Hepatocyte (in vitro differentiated cells): ENCODE measurements at regions not wholly inside any gene's neighbourhood (a gene's known extent, or its start where the extent isn't known, plus 50 kb on each side); places are given as distances from the start of the nearest gene placed in this dataset.

Experiments
- DNase-seq: peaks from one replicate; pipeline ENCODE4 v3.0.0-alpha.2; 2016; ENCODE audit warnings: low spot score
- H2AFZ ChIP-seq: fragments of 200-600 bp; sonication (generic); 2 replicates; pipeline ENCODE4 v1.6.0; 2016; ENCODE audit warnings: antibody characterized with exemption, mild to moderate bottlenecking
- H3K27ac ChIP-seq: fragments of 200-600 bp; sonication (generic); 2 replicates; pipeline ENCODE4 v1.5.1; 2016; ENCODE audit warnings: mild to moderate bottlenecking
- H3K27me3 ChIP-seq: fragments of 200-600 bp; sonication (generic); 2 replicates; pipeline ENCODE4 v1.6.1; 2016
- H3K36me3 ChIP-seq: fragments of 200-600 bp; sonication (generic); replicated peaks from 2 replicates; pipeline ENCODE4 v1.5.1; 2016; ENCODE audit warnings: low read depth; ENCODE audit not compliant: insufficient read depth
- H3K4me1 ChIP-seq: fragments of 200-600 bp; sonication (generic); 2 replicates; pipeline ENCODE4 v1.5.1; 2016; ENCODE audit warnings: mild to moderate bottlenecking, moderate library complexity; ENCODE audit not compliant: insufficient read depth
- H3K4me2 ChIP-seq: fragments of 200-600 bp; sonication (generic); 2 replicates; pipeline ENCODE4 v1.6.0; 2016
- H3K4me3 ChIP-seq: fragments of 200-600 bp; sonication (generic); 2 replicates; pipeline ENCODE4 v1.5.1; 2016; ENCODE audit warnings: mild to moderate bottlenecking
- H3K79me2 ChIP-seq: fragments of 200-600 bp; sonication (generic); 2 replicates; pipeline ENCODE4 v1.6.0; 2017; ENCODE audit warnings: mild to moderate bottlenecking
- H3K9me2 ChIP-seq: fragments of 200-600 bp; sonication (generic); replicated peaks from 2 replicates; pipeline ENCODE4 v1.6.0; 2017; ENCODE audit warnings: mild to moderate bottlenecking; ENCODE audit not compliant: insufficient read depth
- H3K9me3 ChIP-seq: fragments of 200-600 bp; sonication (generic); 2 replicates; pipeline ENCODE4 v1.5.1; 2016; ENCODE audit warnings: low read depth, mild to moderate bottlenecking
- H4K20me1 ChIP-seq: fragments of 200-600 bp; sonication (generic); 2 replicates; pipeline ENCODE4 v1.6.0; 2016; ENCODE audit warnings: mild to moderate bottlenecking; ENCODE audit not compliant: insufficient read depth, poor library complexity, severe bottlenecking
- EZH2 ChIP-seq: fragments of 200-600 bp; sonication (generic); IDR thresholded peaks from 2 replicates; pipeline ENCODE4 v1.6.1; 2016; ENCODE audit warnings: antibody characterized with exemption, mild to moderate bottlenecking, borderline replicate concordance
- EZH2phosphoT487 ChIP-seq: fragments of 200-600 bp; sonication (generic); IDR thresholded peaks from one replicate; pipeline ENCODE4 v1.6.1; 2018; ENCODE audit warnings: antibody characterized with exemption, mild to moderate bottlenecking, low read depth, moderate library complexity; ENCODE audit not compliant: unreplicated experiment, severe bottlenecking
- WGBS: methylation state at CpG from one replicate; pipeline ENCODE4 v1.1.6; 2016; ENCODE audit warnings: low lambda C conversion rate; ENCODE audit errors: missing lambda C conversion rate; 5-methylcytosine and 5-hydroxymethylcytosine counted together
- TF ChIP-seq, protein P1 (sequence below): fragments of 200-600 bp; sonication (generic); IDR thresholded peaks from 2 replicates; pipeline ENCODE4 v1.5.1; 2016; ENCODE audit warnings: antibody characterized with exemption, mild to moderate bottlenecking; ENCODE audit not compliant: poor library complexity

GRCh38 chr15:95541301-95541700 is 789.2 kb upstream of the NR2F2 start:
- no peak overlapping the region for H2AFZ ChIP-seq
- WGBS: 84% methylated on average over 7 of the region's 7 CpGs
- H3K27ac ChIP-seq: no peak overlapping the region
- DNase-seq: no peak
- TF ChIP-seq EZH2phosphoT487: no peak
- TF ChIP-seq, protein P1, sequence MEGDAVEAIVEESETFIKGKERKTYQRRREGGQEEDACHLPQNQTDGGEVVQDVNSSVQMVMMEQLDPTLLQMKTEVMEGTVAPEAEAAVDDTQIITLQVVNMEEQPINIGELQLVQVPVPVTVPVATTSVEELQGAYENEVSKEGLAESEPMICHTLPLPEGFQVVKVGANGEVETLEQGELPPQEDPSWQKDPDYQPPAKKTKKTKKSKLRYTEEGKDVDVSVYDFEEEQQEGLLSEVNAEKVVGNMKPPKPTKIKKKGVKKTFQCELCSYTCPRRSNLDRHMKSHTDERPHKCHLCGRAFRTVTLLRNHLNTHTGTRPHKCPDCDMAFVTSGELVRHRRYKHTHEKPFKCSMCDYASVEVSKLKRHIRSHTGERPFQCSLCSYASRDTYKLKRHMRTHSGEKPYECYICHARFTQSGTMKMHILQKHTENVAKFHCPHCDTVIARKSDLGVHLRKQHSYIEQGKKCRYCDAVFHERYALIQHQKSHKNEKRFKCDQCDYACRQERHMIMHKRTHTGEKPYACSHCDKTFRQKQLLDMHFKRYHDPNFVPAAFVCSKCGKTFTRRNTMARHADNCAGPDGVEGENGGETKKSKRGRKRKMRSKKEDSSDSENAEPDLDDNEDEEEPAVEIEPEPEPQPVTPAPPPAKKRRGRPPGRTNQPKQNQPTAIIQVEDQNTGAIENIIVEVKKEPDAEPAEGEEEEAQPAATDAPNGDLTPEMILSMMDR: no peak
- TF ChIP-seq EZH2: no peak
- H3K9me2 ChIP-seq: no peaks in the 10 kb centered on the region
- H3K4me2 ChIP-seq: no peak overlapping the region
- no peaks in the 10 kb centered on the region for H3K27me3 ChIP-seq
- no peak overlapping the region for H3K4me3 ChIP-seq
- no peaks in the 10 kb centered on the region for H4K20me1 ChIP-seq
- H3K4me1 ChIP-seq: no peaks in the 10 kb centered on the region
- H3K36me3 ChIP-seq: no peaks in the 10 kb centered on the region
- H3K79me2 ChIP-seq: no peaks in the 10 kb centered on the region
- H3K9me3 ChIP-seq: no peaks in the 10 kb centered on the region

DNA sequence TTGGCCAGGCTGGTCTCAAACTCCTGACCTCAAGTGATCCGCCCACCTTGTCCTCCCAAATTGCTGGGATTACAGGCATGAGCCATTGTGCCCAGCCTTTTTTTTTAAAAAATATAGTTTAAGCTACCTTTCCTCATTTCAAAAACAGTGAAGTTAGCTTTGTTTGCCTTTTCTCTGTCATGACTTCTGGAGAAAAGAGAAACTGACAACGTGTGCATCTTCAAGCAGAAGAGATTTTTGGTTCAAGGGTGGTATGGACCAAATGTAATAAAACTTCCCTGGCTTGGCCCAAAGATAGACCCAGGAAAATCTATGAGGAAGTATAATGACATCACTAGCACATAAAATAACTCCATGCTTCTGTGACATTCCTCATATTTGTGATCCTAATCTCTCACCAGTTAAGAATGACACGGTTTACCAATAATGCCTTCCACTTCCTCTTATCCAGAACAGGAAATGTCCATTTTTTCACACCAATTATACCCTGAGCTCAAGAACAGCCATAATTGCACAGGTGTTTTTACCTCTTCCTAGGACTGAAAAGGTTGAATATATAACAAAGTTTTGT is 781.2 kb upstream of the NR2F2 start:
- WGBS: 73% methylated on average over 3 of the region's 3 CpGs
- no peaks in the 10 kb centered on the region for H3K9me2 ChIP-seq
- no peak for DNase-seq
- no peak overlapping the region for H3K4me2 ChIP-seq
- no peaks in the 10 kb centered on the region for H3K36me3 ChIP-seq
- H2AFZ ChIP-seq: no peak overlapping the region
- no peaks in the 10 kb centered on the region for H3K9me3 ChIP-seq
- no peaks in the 10 kb centered on the region for H3K79me2 ChIP-seq
- H4K20me1 ChIP-seq: no peaks in the 10 kb centered on the region
- H3K27ac ChIP-seq: no peak overlapping the region
- no peak overlapping the region for H3K4me3 ChIP-seq
- no peaks in the 10 kb centered on the region for H3K27me3 ChIP-seq
- no peaks in the 10 kb centered on the region for H3K4me1 ChIP-seq
- TF ChIP-seq, protein P1: no peak
- no peak for TF ChIP-seq EZH2phosphoT487
- no peak for TF ChIP-seq EZH2

- H3K79me2 ChIP-seq: no peaks in the 10 kb centered on the region
- no peak overlapping the region for H2AFZ ChIP-seq
- no peaks in the 10 kb centered on the region for H4K20me1 ChIP-seq
- no peaks in the 10 kb centered on the region for H3K27me3 ChIP-seq
- 88% methylated on average over 4 of the region's 4 CpGs for WGBS
- DNase-seq: no peak
- H3K9me2 ChIP-seq: no peaks in the 10 kb centered on the region
- H3K4me3 ChIP-seq: no peak overlapping the region
- no peaks in the 10 kb centered on the region for H3K36me3 ChIP-seq
- no peak overlapping the region for H3K4me2 ChIP-seq
- TF ChIP-seq, protein P1: no peak
- TF ChIP-seq EZH2phosphoT487: no peak
- no peak for TF ChIP-seq EZH2
- H3K9me3 ChIP-seq: no peaks in the 10 kb centered on the region
- H3K4me1 ChIP-seq: no peaks in the 10 kb centered on the region
- no peak overlapping the region for H3K27ac ChIP-seq
Observed at GRCh38 chr15:95550702-95551101, 779.8 kb upstream of the NR2F2 start.

GRCh38 chr15:95556225-95556624 is 774.3 kb upstream of the NR2F2 start:
- TF ChIP-seq, protein P1: no peak
- TF ChIP-seq EZH2phosphoT487 (no peak), EZH2 (no peak)
- Histone ChIP-seq H3K27me3 (no peaks in the 10 kb centered on the region), H3K4me2 (no peak overlapping the region), H3K36me3 (no peaks in the 10 kb centered on the region), H4K20me1 (no peaks in the 10 kb centered on the region), H2AFZ (no peak overlapping the region), H3K9me2 (no peaks in the 10 kb centered on the region), H3K4me3 (no peak overlapping the region), H3K4me1 (peaks cover 5% of the 10 kb centered on the region), H3K79me2 (no peaks in the 10 kb centered on the region), H3K27ac (no peak overlapping the region), H3K9me3 (no peaks in the 10 kb centered on the region)
- 84% methylated on average over 2 of the region's 2 CpGs for WGBS
- no peak for DNase-seq
